HepG2 (cell line): ENCODE measurements at regions not wholly inside any gene's neighbourhood (a gene's known extent, or its start where the extent isn't known, plus 50 kb on each side); places are given as distances from the start of the nearest gene placed in this dataset.

ENCODE experiments used
- CBFB ChIP-seq: sonication (generic); formaldehyde crosslinking; IDR thresholded peaks from 2 replicates; pipeline ENCODE4 v1.4.0; 2020; ENCODE audit warnings: missing genetic modification reagents
- E2F5 ChIP-seq: sonication (generic); formaldehyde crosslinking; conservative IDR thresholded peaks from 2 replicates; pipeline ENCODE4 v1.4.0; 2020; ENCODE audit warnings: missing genetic modification reagents
- ZBTB40 ChIP-seq, 2 experiments: fragments of 450-650 bp in 1 of 2; sonication (generic) in 1 of 2; formaldehyde crosslinking in 1 of 2; IDR thresholded peaks; 2 replicates each; pipeline versions ENCODE4 v1.6.1 to v1.8.0; 2016 to 2022; ENCODE audit warnings: antibody characterized with exemption in 1 of 2, mild to moderate bottlenecking in 1 of 2, missing genetic modification reagents in 1 of 2
- ZNF644 ChIP-seq: IDR thresholded peaks from 2 replicates; pipeline ENCODE4 v1.6.1; 2016; ENCODE audit warnings: low read depth
- ZNF768 ChIP-seq: sonication (generic); formaldehyde crosslinking; IDR thresholded peaks from 2 replicates; pipeline ENCODE4 v1.4.0; 2020; ENCODE audit warnings: missing genetic modification reagents

GRCh38 chr9:106623558-106623957, 239.4 kb upstream of the ZNF462 start (continued):
- TF ChIP-seq ZBTB40 (IDR thresholded peaks at IDR 0.05) (no peak), ZBTB40 (CRISPR knock-in tag; IDR thresholded peaks at IDR 0.05) (no peak), ZNF768 (CRISPR knock-in tag) (no peak), E2F5 (CRISPR knock-in tag) (no peak), CBFB (no peak), ZNF644 (CRISPR knock-in tag) (no peak)
